NCI-H1105 (cell line): ENCODE measurements at regions not wholly inside any gene's neighbourhood (a gene's known extent, or its start where the extent isn't known, plus 50 kb on each side); places are given as distances from the start of the nearest gene placed in this dataset.

Source experiments
- DNase-seq: peaks from one replicate; lab custom pipeline; 2025; lab: John Stamatoyannopoulos, UW

DNA sequence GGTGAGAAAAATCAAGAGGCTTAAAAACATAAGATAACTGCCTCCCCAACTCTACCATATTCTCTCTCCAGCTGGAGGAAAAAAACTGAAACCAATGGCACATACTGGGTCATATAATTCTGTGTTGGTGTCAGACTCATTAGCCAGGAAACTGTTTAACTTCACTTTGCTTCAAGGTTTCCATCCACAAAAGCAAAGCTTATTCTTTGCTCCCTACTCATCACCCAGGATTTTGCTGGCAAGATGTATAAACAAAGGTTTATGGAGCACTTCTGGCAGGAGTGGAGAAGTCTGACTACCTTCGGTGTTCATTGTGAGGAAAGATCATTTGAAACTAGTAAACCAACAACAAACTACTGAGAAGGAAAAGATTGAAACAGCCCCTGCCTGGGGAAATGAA, 197.5 kb upstream of the SERP2 start:
- no peak for DNase-seq

DNA sequence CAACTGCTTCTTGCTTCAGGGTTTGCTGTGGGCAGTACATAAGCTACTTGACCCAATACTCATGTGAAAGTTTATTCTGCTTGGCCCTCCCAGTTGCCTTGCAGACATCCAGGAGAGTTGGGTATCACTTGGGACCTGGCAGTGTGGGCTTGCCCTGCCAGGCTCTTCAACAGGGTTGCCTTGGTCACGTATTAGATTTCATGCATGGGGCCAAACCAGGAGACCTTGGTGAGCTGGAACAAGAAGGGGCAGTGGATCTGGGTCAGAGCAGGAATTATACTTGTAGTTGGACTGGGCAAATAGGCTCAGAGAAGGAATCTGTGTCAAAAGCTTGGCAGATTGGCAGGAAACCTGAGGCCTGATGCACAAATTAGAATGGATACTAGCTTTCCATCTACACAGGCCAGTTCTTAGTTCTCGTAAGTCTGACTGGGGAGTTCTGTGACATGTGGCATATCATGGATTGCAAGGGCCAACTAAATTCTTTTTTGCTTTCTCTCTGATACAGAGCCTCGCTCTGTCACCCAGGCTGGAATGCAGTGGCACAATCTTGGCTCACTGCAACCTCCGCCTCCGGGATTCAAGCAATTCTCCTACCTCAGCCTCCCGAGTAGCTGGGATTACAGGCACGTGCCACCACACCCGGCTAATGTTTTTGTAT, 192.6 kb upstream of the SERP2 start:
- DNase-seq, result no peak

DNA sequence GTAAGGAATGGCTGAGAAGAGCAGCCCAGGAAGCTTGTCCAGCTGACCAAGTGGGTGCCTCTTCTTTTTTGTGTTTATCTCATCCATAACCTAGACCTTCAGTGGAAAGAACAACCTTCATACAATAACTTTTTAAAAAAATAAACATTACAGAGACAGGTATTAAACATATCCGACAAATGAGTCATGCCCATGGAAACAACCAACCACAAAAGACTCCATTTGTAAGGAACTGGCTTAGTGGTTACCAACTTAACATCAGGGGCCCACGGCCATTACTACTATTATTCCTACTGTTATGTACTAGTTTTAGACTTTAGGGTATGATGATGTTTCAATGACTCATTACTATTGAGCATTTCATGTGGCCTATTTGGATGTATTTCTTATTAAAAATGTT, 191.7 kb upstream of the SERP2 start:
- DNase-seq, result no peak

DNA sequence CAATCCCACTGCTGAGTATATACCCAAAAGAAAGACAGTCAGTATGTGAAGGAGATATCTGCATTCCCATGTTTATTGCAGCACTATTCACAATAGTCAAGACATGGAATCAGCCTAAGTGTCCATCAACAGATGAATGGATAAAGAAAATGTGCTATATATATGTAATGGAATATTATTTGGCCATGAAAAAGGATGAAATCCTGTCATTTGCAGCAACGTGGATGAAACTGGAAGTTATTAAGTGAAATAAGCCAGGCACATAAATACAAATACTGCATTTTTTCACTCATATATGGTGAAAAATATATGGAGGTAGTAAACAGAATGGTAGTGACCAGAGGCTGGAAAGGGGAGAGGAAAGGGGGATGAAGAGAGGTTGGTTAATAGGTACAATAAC, 188.9 kb upstream of the SERP2 start:
- DNase-seq, result no peak

DNA sequence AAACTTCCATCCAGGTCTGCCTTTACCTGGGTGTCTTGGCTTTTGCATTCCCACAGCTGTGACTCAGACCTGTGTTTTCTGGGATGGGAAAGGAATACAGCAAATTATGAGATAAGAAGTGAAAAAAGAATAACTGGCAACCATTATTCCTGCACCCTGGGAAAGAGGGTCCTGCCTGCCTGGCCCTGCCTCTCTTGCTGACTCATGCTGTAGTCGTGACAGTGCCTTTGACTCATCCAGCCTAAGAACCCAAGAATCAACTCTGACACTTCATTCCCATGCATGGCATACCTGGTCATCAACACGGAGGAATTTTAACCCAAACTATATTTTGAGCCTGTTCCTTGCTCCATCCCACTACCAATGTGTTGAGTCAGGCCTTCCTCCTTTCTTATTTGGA, 185.4 kb upstream of the SERP2 start:
- no peak for DNase-seq

DNA sequence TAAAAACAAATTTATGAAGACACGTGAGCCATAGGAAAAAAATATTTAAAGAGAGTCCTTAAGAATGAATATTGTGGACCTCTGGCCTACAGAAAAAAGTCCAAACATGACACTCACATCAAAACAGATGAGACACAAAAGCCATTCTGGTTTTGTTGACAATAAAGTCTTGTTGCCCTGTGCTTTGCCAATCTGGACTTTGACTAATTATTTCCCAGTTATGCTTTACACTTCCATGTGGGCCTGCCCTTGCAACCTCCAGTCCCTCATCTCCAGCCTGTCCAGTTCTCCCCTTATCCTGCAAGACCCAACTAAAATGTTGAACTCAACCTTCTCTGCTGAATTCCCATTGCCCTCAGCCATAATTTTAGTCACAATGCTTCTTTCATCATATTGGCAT, 184.5 kb upstream of the SERP2 start:
- DNase-seq, result no peak

DNA sequence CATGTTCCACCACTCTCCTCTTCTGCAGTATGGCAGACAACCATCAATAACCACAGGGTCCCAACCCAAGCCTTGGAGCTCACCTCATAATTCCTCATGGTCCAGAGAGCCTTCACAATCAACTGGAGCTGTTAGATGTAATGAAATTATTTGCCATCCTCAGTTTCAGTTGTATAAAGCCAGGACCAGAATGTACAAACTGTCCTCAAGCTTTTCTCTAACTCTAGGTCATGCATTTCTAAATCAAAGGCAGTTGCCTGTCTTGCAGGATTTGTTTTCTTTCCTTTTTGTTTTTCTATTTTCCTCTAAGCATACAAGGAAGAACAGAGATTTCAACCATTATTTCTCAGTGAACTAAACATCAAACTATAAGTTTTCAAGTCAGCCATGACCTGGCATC, 182.5 kb upstream of the SERP2 start:
- no peak for DNase-seq

DNA sequence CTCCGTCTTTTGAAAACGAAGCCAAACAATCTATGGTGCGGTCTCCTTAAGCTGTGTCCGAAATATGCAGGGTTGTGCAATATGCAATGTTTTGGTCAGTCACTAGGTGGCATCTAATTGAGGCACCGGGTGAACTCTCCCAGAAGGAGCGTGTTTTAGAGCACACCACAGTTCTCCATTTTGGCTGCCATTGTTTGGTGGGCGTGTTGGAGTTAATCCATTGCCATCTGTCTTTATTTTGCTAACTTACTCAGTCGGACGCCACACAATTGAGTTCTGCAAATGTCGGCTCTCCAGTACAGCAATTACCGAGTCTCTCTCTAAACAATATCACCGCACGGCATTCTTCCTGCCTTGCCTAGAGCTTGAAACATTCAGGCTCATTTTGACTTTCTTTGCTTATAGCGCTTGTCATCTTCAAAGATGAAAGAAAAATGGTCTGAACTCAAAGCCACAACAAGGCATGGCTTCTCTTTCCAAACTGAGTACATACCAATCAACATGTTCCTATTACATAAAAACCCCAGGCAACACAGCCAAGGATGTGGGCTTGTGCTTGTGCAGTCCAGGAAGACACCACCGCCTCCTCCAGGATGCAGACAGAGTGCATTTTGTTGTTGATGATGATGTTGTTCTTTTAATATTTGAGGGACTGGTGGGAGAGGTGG, 182.0 kb upstream of the SERP2 start:
- no peak for DNase-seq

DNA sequence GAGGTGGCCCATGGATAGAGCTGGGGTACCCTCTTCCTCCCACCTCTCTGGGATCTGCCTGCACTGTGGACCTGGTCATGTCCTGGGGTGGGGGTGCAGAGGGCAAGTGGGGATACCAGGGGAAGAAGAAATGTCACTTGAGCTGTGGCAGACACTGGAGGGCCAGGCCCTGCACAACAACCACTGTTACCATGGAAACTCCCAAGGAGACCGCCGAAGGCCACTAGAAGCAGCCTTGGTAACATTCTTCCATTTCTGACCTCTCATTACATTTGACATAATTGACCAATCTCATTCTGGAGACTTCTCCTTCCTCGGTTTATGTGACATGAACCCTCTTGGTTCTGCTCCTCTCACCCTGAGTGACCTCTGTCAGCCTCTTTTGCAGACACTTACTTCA, 179.9 kb upstream of the SERP2 start:
- no peak for DNase-seq

DNA sequence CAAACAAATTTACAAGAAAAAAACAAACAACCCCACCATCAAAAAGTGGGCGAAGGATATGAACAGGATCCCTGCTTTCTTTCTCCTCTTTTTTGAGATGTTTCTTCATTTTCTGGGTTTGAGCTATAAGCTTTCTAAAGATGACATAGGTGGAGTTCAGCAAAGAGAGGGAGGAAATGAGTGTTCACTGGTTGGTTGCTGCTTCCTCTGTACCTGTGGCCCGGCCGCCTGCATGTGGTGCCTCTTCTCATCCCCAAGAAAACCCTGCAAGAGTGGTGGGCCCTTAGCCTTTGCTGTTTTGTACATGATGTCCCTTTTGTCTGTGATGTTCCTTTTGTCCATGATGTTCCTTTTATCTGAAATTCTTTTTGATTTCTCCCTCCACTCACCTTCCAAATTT, 178.4 kb upstream of the SERP2 start:
- DNase-seq, result no peak

DNA sequence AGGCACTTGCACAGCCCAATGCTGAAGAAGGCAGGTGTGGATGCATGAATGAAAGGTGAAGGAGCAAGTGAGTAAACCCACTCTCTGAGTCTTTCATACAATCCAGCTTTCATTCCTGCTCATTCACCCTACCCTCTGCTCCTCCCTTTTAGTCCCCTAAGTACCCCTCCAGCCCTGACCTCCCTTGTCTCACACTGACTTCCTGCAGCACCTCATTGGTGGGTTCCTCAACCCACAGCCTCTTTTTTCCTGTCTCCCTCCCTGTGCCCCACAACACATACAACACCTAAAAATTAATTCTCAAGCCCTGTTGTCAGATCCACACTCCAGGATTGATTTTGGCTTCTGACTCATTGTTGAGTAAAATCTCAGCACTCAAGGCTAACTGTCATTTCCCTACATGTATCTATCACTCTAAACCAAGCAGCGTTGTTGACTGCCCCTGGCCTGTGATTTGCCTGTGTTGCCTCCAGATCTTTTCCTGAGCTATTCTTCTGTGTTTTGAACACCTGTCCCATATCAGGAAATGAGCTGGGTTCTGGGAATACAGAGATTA, 177.3 kb upstream of the SERP2 start:
- no peak for DNase-seq

DNA sequence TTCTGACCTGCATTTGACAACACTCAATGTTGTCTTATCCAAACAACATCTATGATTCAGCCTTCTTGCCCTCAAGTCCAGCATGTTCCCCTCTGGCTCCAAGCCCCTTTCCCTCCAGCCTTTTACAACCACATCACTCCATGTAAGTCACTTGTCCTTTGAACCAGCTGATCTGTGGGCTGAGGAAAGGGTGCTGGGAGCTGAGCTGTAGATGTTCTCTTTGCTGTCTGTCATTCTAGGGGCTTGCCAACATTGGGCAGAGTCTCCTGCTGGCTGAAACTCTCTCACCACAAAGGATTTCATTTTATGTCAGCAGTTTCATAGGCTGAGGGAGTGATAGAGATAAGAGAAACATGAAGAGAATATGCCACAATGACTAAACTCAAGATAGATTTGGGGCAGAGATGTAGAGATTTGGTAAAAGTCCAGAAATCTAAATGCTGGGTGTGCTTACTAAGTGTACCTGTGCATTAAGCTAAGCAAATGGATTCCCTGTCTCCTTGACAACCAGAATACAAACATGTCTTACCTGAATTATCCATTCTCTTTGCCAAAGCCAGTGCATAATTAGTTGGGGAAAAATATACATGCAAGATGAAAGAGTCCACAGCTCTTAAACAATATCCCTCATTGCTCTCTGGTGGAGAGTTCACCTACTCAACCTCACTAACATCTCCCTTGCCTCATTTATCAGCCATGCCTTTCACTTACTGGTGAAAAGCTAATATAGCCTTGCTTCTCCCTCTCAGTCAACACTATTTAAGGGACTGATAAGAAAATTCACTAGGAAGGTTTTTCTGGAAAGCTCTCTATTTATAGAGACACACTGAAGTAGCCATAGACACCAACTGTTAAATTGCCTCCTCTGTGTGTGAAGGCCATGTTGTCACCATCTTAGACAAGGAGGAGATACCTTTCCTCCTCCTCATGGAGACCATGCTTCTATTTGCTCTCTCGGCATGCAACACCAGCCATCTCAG, 175.5 kb upstream of the SERP2 start:
- DNase-seq, result no peak

DNA sequence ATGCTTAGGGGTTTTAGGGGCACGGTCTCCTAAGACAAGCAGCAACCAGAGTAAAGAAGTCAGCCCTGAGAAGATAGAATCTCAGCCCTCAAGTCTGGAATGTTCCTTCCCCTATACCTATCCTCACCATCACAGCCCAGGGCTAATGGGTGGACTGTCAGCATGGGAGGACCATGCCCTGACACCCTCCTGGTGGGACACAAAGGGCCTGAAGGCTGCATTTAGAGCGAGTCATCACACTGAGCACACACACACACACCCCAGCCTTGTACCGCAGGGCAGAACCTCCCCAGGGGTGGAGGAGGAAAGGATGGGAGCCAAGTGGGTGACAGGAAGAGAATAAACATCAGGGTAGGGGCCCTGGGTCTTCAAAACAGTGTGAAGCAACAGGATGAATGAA, 174.8 kb upstream of the SERP2 start:
- no peak for DNase-seq

DNA sequence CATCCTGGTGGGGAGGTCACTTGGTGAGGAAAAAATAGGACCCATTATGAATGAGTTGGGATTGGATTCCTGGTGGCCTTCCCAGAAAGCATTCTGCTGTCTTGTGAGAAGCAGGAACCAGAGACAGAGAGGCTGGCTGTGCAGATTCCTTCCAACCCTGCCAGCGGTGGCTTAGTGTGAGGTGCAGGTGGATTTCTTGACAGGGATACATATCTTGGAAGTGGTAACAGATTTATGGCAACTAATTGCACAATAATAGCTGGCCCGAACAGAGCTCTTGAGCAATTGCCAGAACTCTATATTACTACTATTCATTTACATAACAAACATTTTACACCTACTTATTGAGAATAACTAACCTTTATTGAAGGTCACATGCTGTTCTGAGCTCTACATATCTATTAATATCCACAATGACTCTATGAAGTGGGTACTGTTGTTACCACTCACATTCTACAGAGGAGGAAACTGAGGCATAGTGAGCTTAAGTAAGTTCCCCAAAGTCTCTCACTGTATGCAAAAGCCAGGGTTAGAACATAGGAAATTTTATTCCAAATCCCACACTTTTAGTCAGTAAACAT, 173.9 kb upstream of the SERP2 start:
- DNase-seq, result no peak

DNA sequence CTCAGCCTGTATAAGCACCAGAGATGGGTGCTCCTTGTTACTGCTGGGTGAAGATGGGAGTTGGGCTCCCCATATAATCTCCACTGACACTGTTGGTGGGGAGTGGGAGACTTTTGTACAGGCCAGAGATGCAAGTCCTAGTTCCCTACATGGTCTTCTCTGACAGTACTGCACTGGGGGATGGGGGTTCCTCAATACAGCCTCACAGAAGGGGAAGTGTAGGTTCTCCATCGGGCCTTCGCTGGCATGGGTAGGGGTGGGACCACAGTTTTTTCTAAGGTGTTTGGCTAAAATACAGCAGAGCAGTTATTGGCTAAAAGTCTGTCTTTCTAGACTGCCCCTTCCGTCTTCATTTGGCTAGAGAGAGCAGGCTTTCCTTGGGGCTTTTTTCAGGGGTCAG, 167.2 kb upstream of the SERP2 start:
- DNase-seq, result no peak

DNA sequence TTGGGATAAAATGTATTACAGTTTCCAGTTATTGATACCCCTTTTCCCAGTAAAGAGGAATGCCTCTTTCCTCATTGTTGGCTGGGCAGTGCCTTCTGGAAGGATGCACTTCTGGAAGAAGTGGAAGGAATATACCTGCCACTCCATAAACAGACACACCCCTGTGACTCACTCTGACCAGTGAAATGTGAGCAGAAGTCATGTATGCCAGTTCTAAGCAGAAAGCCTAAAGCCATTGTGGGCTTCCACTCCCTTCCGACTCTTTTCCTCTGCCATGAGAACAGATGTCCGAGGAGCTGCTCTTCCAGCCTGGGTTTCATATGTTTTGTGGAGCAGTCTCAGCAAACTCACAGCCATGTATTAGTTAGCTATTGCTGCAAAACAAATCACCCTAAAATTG, 166.1 kb upstream of the SERP2 start:
- DNase-seq, result no peak

DNA sequence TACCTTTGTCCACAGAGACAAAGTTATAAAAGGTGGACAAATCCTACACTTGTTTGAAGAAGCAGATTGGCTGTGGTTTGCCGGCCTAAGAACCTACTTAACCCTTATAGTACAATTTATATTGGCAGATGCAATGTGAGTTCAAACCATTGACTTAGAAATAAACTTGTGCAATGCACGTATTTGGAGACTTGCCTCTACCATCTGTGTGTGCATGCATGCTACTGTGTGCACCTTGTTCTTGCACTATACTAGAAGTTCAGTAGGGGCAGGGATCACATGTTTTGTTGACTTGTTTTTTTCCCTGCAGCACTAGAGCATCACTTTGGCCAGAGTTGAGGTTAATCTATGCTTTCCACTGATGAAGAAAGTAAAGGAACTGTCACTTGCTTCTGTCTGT, 163.1 kb upstream of the SERP2 start:
- no peak for DNase-seq

DNA sequence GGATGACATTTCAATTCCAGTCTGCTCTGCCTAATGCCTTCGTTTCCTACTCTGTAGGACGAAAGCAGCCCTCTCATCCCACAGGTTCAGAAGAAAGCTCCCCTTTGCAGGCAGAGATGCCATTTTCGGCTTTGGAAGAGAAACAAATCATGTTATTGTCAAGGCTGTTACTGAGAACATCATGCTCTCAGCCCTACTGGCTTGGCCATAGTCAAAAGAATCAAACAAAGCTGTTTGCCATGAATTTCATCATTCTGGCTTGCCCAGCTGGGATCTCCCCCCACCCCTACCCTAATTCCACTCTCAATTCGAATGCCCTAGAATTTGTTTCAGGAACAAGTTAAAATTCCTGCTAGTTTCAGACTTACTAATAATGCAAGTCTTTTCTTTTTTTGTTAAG, 162.3 kb upstream of the SERP2 start:
- DNase-seq, result no peak

DNA sequence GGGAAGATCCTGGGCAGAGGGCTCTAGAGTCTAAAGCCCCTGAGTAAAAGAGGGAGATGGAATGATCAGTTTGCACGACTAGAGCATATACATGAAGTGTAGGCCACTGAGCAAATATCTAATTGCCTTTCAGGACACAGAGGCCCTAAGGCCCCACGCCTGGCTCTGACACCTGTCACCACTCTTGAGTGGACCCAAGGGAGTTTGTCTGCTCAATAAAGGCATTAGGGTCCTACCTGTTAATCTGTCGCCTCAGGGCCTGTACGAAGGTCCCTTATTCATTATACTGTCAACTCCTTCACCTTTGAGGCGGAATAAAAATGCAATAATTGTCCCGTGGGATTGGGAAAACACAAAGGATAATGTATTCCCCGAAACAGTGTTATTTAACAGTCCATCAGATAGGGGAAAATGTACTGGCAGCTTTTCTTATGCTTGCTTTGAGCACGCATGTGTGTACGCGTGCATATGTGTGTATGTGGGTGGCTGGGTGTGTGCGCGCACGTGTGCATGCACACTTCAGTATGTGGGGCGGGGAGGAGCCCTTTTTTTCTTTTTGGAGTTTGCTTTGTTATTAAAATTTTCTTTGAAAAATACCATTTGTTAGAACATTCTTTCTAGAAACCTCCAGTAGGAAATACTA, 161.8 kb upstream of the SERP2 start:
- DNase-seq, result no peak

DNA sequence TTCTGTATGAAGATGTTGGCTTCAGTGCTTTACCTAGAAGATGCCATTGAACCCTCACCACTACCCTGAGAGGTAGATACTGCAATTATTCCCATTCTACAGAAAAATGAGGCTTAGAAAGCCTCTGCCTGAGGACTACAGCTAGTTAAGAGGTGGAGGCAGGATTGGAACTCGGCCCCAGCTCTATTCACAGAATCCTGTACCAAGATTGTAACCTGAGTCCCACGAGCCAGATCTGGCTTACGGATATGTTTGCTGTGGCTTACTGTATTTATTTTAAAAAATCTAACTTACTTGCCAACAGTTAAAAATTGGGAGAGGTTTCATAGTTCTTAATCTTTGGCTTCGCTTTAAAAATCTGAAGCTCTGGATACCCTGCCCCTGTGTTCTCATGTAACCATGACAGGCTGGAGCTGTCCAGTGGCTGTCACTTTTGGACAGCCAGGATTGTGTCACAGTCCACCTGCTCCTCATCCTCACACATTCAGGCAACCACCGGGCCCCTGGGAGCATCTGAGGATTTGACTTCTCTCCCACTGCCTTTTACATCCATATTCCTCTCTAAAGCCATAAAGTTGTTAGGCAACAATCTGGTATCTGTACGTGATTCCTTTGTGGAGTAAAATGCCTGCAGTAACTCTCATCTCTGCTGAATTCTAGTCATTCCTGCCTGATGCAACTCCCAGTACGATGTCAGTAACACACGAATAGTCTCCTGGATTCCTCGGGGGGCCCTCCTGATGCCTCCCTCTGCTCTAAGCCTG, 160.8 kb upstream of the SERP2 start:
- DNase-seq, result no peak
